MM.1S (cell line): ENCODE measurements at regions not wholly inside any gene's neighbourhood (a gene's known extent, or its start where the extent isn't known, plus 50 kb on each side); places are given as distances from the start of the nearest gene placed in this dataset.

ENCODE experiments used
- DNase-seq: peaks from one replicate; pipeline ENCODE4 v3.0.0-alpha.2; 2015
- H2AFZ ChIP-seq: fragments of 300-600 bp; sonication (generic); 2 replicates; pipeline ENCODE4 v1.6.0; 2016; ENCODE audit warnings: antibody characterized with exemption, low read length
- H3F3A ChIP-seq: fragments of 300-600 bp; sonication (generic); 2 replicates; pipeline ENCODE4 v1.6.1; 2016; ENCODE audit warnings: mild to moderate bottlenecking, antibody characterized with exemption, low read length, moderate library complexity, mixed read lengths; ENCODE audit not compliant: insufficient read depth
- H3K27ac ChIP-seq: fragments of 300-600 bp; sonication (generic); 2 replicates; pipeline ENCODE4 v1.5.1; 2016; ENCODE audit warnings: mild to moderate bottlenecking, low read length
- H3K27me3 ChIP-seq: fragments of 300-600 bp; sonication (generic); replicated peaks from 2 replicates; pipeline ENCODE4 v1.6.0; 2016; ENCODE audit warnings: low read length; ENCODE audit not compliant: insufficient read depth
- H3K36me3 ChIP-seq: fragments of 300-600 bp; sonication (generic); replicated peaks from 2 replicates; pipeline ENCODE4 v1.6.1; 2016; ENCODE audit warnings: mild to moderate bottlenecking, low read length, mixed read lengths; ENCODE audit not compliant: insufficient read depth
- H3K4me1 ChIP-seq: fragments of 300-600 bp; sonication (generic); 2 replicates; pipeline ENCODE4 v1.6.1; 2016; ENCODE audit warnings: low read length, mixed read lengths
- H3K4me2 ChIP-seq: fragments of 300-600 bp; sonication (generic); 2 replicates; pipeline ENCODE4 v1.6.0; 2016; ENCODE audit warnings: low read depth, low read length
- H3K4me3 ChIP-seq: fragments of 300-600 bp; sonication (generic); 2 replicates; pipeline ENCODE4 v1.5.1; 2016; ENCODE audit warnings: low read length, mixed read lengths
- H3K79me2 ChIP-seq: fragments of 300-600 bp; sonication (generic); 2 replicates; pipeline ENCODE4 v1.6.1; 2016; ENCODE audit warnings: mixed run types, low read length, mixed read lengths
- H3K9ac ChIP-seq: fragments of 300-600 bp; sonication (generic); 2 replicates; pipeline ENCODE4 v1.6.1; 2016; ENCODE audit warnings: low read length, mixed read lengths
- H3K9me2 ChIP-seq: fragments of 300-600 bp; sonication (generic); replicated peaks from 2 replicates; pipeline ENCODE4 v1.6.1; 2016; ENCODE audit warnings: mild to moderate bottlenecking, low read length, mixed read lengths; ENCODE audit not compliant: insufficient read depth
- H3K9me3 ChIP-seq: fragments of 300-600 bp; sonication (generic); replicated peaks from 2 replicates; pipeline ENCODE4 v1.6.1; 2016; ENCODE audit warnings: mild to moderate bottlenecking, low read length, mixed read lengths; ENCODE audit not compliant: insufficient read depth
- H4K20me1 ChIP-seq: fragments of 300-600 bp; sonication (generic); 2 replicates; pipeline ENCODE4 v1.6.1; 2016; ENCODE audit warnings: mild to moderate bottlenecking, low read length, moderate library complexity, mixed read lengths; ENCODE audit not compliant: insufficient read depth
- CTCF ChIP-seq: fragments of 300-600 bp; sonication (generic); IDR thresholded peaks from 2 replicates; pipeline ENCODE4 v1.5.1; 2016; ENCODE audit warnings: antibody characterized with exemption, low read length, mixed read lengths
- EZH2 ChIP-seq: fragments of 300-600 bp; sonication (generic); optimal IDR thresholded peaks from 2 replicates; pipeline ENCODE3; 2017; ENCODE audit warnings: low read depth, mild to moderate bottlenecking, antibody characterized with exemption, low read length, mixed read lengths
- EZH2phosphoT487 ChIP-seq: fragments of 300-600 bp; sonication (generic); IDR thresholded peaks from 2 replicates; pipeline ENCODE4 v1.6.1; 2018; ENCODE audit warnings: antibody characterized with exemption, low read length

GRCh38 chr4:148589182-148589581 lies 147.0 kb upstream of the NR3C2 start:
- H3K4me3 ChIP-seq: no peak overlapping the region
- H3F3A ChIP-seq: no peaks in the 10 kb centered on the region
- DNase-seq: no peak
- H3K9me3 ChIP-seq: no peaks in the 10 kb centered on the region
- H3K4me1 ChIP-seq: no peaks in the 10 kb centered on the region
- no peaks in the 10 kb centered on the region for H4K20me1 ChIP-seq
- H3K27ac ChIP-seq: no peak overlapping the region
- TF ChIP-seq EZH2phosphoT487: no peak
- H3K79me2 ChIP-seq: no peaks in the 10 kb centered on the region
- H3K9me2 ChIP-seq: no peaks in the 10 kb centered on the region
- no peak overlapping the region for H3K9ac ChIP-seq
- no peak overlapping the region for H3K4me2 ChIP-seq
- no peak overlapping the region for H2AFZ ChIP-seq
- no peaks in the 10 kb centered on the region for H3K36me3 ChIP-seq
- no peaks in the 10 kb centered on the region for H3K27me3 ChIP-seq

DNA sequence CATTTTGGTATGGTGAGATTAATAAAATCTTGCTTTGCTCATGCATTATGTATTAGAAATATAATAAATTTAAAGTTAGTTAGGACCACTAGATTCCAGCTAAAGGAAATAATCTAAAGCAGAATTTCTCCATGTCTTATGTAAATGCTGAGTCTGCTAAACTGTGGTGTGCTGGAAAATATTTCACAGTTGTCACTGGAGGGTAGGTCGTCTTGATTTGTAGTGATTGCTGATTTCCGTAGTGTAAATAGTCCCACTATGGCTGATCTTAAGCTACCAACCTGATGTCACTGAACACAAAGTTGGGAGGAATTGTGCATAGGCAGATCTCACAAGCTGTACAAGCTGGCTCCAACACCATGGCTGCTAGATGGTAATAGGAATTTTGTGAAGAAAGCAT lies 133.4 kb upstream of the NR3C2 start:
- no peaks in the 10 kb centered on the region for H3K27me3 ChIP-seq
- no peak overlapping the region for H2AFZ ChIP-seq
- no peak overlapping the region for H3K9ac ChIP-seq
- H3K4me3 ChIP-seq: no peak overlapping the region
- H3K36me3 ChIP-seq: no peaks in the 10 kb centered on the region
- H4K20me1 ChIP-seq: no peaks in the 10 kb centered on the region
- no peaks in the 10 kb centered on the region for H3K4me1 ChIP-seq
- no peaks in the 10 kb centered on the region for H3F3A ChIP-seq
- H3K9me3 ChIP-seq: no peaks in the 10 kb centered on the region
- H3K4me2 ChIP-seq: no peak overlapping the region
- no peak for DNase-seq
- TF ChIP-seq EZH2: no peak
- TF ChIP-seq EZH2phosphoT487: no peak
- no peak for TF ChIP-seq CTCF
- H3K79me2 ChIP-seq: no peaks in the 10 kb centered on the region
- H3K27ac ChIP-seq: no peak overlapping the region
- H3K9me2 ChIP-seq: no peaks in the 10 kb centered on the region

DNA sequence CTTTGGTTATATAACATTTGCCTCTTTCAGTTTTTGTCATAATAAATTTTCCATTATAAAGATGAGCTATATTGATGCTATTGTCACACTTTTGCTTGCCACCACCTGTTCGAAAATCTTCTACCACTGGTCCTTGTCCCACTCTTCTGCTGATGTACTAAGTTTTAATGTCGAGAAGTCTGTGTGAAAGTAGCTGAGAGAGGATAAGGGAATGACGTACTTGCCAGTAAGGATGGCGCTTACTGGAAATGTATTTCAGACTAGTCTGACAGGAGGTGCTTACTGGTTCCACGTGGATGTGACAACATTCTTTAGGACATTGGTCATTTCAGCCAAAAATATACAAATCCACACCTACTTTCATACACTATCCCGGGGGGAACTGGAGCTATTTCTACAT lies 132.7 kb upstream of the NR3C2 start:
- Histone ChIP-seq H3K36me3 (no peaks in the 10 kb centered on the region), H3K79me2 (no peaks in the 10 kb centered on the region), H3K4me3 (no peak overlapping the region)

More for the DNA sequence above, 132.7 kb upstream of the NR3C2 start:
- Histone ChIP-seq H3K9me2 (no peaks in the 10 kb centered on the region), H3K9ac (no peak overlapping the region), H3F3A (no peaks in the 10 kb centered on the region), H4K20me1 (no peaks in the 10 kb centered on the region), H3K27me3 (no peaks in the 10 kb centered on the region), H2AFZ (no peak overlapping the region), H3K4me2 (no peak overlapping the region), H3K9me3 (no peaks in the 10 kb centered on the region), H3K4me1 (no peaks in the 10 kb centered on the region), H3K27ac (no peak overlapping the region)
- no peak for DNase-seq
- TF ChIP-seq EZH2phosphoT487: no peak
- TF ChIP-seq CTCF: no peak
- no peak for TF ChIP-seq EZH2
